Nephron progenitor cell (in vitro differentiated cells): ENCODE measurements at regions not wholly inside any gene's neighbourhood (a gene's known extent, or its start where the extent isn't known, plus 50 kb on each side); places are given as distances from the start of the nearest gene placed in this dataset.

Source experiments
- DNase-seq: peaks from one replicate; pipeline ENCODE4 v3.0.0; 2021
- H3K27ac Mint-ChIP-seq: 2 replicates; pipeline ENCODE4 v1.8.0; 2021; ENCODE audit warnings: mild to moderate bottlenecking, moderate library complexity, mixed read lengths
- H3K27me3 Mint-ChIP-seq: 2 replicates; pipeline ENCODE4 v1.8.0; 2021; ENCODE audit warnings: mild to moderate bottlenecking, low read depth, mixed read lengths; ENCODE audit not compliant: poor library complexity
- H3K36me3 Mint-ChIP-seq: 2 replicates; pipeline ENCODE4 v1.8.0; 2021; ENCODE audit warnings: low read depth, mixed read lengths
- H3K4me1 Mint-ChIP-seq: 2 replicates; pipeline ENCODE4 v1.8.0; 2021; ENCODE audit warnings: mixed read lengths
- H3K4me3 Mint-ChIP-seq: 2 replicates; pipeline ENCODE4 v1.8.0; 2021; ENCODE audit warnings: mild to moderate bottlenecking, moderate library complexity, mixed read lengths
- H3K9me3 Mint-ChIP-seq: 2 replicates; pipeline ENCODE4 v1.8.0; 2021; ENCODE audit warnings: mild to moderate bottlenecking, moderate library complexity, mixed read lengths
- TF ChIP-seq, protein P1 (sequence below): fragments of 200-600 bp; sonication (generic); IDR thresholded peaks from 2 replicates; pipeline ENCODE4 v1.5.0; 2021; ENCODE audit warnings: antibody characterized with exemption

DNA sequence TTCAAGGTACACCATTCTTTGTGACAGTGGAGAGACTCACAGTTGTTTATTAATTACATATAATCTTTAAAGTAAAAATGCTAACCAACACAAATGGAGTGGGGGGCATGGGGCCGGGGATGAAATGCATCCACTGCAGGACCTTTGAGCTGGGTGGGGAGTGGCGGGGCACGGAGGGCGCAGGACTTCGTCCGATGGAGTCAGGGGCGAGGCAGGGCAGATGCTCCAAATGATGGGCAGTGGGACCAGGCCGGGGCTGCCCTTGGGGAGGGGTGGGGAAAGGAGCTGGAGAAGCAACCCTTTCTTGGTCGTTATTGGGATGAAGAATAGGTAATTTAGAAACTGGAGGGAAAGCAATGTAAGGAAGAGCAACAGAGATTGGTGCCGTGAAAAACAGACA is 220.0 kb downstream of the TEX29 start:
- Mint-ChIP-seq H3K4me3 (no peak overlapping the region), H3K9me3 (peaks cover 10% of the 10 kb centered on the region), H3K27ac (no peak overlapping the region), H3K27me3 (peaks cover 57% of the 10 kb centered on the region), H3K36me3 (no peaks in the 10 kb centered on the region), H3K4me1 (no peaks in the 10 kb centered on the region)
- TF ChIP-seq, protein P1, sequence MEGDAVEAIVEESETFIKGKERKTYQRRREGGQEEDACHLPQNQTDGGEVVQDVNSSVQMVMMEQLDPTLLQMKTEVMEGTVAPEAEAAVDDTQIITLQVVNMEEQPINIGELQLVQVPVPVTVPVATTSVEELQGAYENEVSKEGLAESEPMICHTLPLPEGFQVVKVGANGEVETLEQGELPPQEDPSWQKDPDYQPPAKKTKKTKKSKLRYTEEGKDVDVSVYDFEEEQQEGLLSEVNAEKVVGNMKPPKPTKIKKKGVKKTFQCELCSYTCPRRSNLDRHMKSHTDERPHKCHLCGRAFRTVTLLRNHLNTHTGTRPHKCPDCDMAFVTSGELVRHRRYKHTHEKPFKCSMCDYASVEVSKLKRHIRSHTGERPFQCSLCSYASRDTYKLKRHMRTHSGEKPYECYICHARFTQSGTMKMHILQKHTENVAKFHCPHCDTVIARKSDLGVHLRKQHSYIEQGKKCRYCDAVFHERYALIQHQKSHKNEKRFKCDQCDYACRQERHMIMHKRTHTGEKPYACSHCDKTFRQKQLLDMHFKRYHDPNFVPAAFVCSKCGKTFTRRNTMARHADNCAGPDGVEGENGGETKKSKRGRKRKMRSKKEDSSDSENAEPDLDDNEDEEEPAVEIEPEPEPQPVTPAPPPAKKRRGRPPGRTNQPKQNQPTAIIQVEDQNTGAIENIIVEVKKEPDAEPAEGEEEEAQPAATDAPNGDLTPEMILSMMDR: no peak
- no peak for DNase-seq

DNA sequence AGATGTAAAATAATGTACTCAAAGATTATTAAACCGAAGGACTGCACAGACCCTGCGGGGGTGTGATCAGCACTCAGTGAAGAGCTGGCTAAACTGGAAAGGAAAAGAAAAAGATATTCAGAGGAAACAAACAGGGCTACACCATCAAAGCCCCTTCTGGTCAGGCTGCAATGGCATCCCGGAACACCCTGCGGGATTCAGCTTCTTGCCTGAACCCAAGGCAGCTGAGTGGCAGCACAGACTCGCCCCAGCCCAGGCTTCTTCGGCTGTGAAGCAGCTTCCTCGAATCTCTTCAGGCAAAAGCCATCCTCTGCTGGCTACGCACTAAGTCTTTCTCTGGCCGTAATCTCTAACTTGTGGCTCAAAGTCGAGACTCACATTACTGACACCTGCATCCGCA is 220.9 kb downstream of the TEX29 start:
- Mint-ChIP-seq H3K27me3 (peaks cover 50% of the 10 kb centered on the region), H3K4me1 (no peaks in the 10 kb centered on the region), H3K4me3 (no peak overlapping the region), H3K36me3 (no peaks in the 10 kb centered on the region), H3K9me3 (peaks cover 13% of the 10 kb centered on the region), H3K27ac (no peak overlapping the region)
- TF ChIP-seq, protein P1: no peak
- no peak for DNase-seq

DNA sequence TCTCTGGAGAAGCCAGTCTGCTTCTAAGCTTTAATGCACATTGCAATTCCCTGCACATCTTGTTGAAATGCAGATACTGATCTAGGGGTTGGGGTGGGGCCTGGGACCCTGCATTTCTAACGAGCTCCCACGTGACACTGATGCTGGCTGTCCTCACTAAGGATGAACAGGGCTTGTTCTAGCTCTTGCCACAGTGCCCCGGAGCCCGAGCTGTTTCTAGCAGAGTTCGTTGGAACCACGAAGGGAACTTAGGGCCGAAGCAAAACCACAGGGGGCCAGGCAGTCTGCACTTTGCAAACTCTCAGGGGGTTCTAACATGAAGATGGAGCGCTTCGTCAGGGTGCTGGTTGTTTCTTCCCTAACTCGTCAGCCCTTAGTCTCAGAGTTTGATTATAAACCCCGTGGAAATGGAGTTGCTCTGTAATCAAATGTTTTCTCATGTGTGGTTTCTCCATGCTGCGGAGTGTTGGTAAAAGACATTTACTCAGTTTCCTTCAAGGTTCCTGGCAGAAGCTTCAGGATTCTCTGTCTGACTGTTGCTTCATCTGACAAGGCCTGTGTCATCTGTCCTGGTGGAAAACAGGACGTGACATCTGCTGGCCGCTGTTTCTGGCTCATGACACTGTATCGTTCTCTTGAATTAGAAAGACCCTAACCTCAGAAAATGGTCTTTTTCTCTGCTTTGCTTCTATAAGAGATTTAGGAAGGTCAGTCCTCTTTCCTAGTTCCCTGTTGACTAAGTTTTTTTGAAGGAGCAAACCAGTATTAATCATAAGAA is 221.5 kb downstream of the TEX29 start:
- TF ChIP-seq, protein P1: no peak
- Mint-ChIP-seq H3K9me3 (peaks cover 15% of the 10 kb centered on the region), H3K4me3 (no peak overlapping the region), H3K36me3 (no peaks in the 10 kb centered on the region), H3K27me3 (peaks cover 45% of the 10 kb centered on the region), H3K4me1 (no peaks in the 10 kb centered on the region), H3K27ac (no peak overlapping the region)
- DNase-seq: no peak

DNA sequence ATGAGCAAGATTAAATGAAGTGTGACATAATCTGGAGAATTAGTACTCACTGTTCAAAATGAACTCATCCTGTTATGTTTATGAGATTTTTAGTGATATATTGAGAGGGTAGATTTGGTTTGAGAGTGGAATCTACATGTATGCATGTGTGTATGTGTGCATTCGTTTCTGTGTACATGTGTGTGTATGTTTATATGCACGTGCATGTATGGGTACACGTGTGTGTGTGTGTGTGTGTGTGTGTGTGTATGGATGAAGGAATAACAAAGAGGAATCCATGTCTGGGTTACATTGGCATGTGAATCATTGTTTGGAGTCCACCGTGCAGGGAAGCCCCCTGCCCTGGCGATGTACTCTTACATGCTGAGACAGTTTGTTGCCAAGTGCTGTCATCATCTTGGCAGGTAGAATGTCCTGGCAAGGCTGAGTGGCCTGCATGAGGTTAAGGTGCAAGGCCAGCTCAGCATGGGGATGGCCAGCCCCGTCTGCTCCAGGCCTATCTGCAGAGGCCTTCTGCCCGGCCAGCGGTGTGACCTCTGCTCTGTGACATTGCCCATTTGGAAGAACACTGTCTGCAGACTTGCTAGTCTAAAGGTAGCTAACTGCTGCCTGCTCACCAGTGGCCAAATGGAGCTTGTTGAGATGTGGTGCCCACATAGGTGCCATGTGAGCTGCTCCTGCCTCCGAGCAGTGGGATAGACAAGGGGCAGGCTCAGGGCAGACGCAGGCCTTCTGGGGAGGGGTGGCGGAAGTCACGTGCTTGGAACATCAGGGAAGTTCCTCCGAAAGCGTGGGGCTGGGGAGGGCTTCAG is 222.3 kb downstream of the TEX29 start:
- Mint-ChIP-seq H3K4me3 (no peak overlapping the region), H3K9me3 (peaks cover 15% of the 10 kb centered on the region), H3K36me3 (no peaks in the 10 kb centered on the region), H3K27me3 (peaks cover 37% of the 10 kb centered on the region), H3K4me1 (no peaks in the 10 kb centered on the region), H3K27ac (no peak overlapping the region)
- TF ChIP-seq, protein P1: no peak
- DNase-seq: no peak

DNA sequence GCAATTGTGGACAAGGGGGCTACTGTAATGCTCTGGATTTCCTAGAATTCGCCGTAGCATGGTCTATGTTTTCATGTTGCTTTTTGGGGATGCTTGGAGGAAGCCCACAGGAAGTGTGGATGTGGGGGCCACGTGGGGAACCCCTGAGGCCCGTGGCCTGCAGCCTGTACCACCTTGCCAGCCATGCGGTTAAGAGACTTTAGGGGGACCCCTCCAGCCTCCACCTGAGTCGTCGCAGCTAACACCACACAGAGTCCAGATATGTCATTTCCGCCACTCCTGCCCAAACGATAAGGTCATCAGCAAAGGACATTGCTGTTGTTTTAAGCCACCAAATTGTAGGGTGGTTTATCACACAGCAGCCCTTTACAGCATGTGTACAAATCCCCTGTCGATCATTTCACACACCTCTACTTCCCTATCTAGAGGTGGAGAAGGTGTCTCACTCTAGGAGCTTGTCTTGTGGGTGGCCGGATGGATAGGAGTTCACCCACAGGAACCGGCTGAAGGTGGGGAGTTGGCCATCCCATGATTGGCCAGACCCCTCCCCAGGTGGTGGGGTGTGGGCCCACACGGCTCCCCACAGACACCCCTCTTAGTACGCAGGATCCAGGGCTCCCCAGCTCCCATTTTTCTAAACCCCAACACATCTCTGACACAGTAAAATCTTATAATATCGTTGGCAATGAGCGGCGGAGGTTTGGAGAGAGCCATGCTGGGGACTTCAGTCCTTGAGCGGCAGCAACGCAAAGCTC is 226.7 kb downstream of the TEX29 start:
- Mint-ChIP-seq H3K36me3 (no peaks in the 10 kb centered on the region), H3K27ac (no peak overlapping the region), H3K4me1 (no peaks in the 10 kb centered on the region), H3K4me3 (no peak overlapping the region), H3K9me3 (peaks cover 15% of the 10 kb centered on the region), H3K27me3 (peaks cover 24% of the 10 kb centered on the region)
- TF ChIP-seq, protein P1: no peak
- DNase-seq: no peak
